ENCODE measurements at regions not wholly inside any gene's neighbourhood (a gene's known extent, or its start where the extent isn't known, plus 50 kb on each side); places are given as distances from the start of the nearest gene placed in this dataset.

GRCh38 chr19:30685426-30686000 lies 313.3 kb downstream of the ZNF536 start:
- TF ChIP-seq CTCF (IDR thresholded peaks at IDR 0.05) (no peak), EP300 (IDR thresholded peaks at IDR 0.05) (no peak)

Measured in tibial nerve (tissue), 4 donors.